ENCODE measurements at regions not wholly inside any gene's neighbourhood (a gene's known extent, or its start where the extent isn't known, plus 50 kb on each side); places are given as distances from the start of the nearest gene placed in this dataset.

DNA sequence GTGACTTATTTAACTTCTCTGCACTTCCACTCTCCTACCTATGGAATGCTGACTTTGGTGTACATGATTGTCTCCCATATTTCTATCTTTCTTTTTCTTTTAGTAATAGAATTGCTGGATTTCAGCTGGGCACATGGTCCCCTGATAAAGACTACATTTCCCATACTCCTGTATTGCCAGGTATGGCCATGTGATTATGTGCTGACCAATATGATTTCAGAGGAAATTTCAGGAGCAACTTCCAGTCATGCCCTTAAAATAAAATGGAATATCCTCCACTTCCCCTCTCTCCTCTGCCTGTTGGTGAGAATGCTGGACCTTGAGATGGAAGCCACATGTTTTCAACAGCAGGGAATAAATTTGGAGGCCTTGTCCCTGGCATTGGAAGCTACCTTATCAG is 130.7 kb upstream of the IGSF21 start:
- no peak for TF ChIP-seq CTCF (IDR thresholded peaks at IDR 0.05; ENCODE audit: low read depth, low read length)
- TF ChIP-seq POLR2A (IDR thresholded peaks at IDR 0.05; ENCODE audit: extremely low read depth, insufficient read length), result no peak
- TF ChIP-seq MYC (IDR thresholded peaks at IDR 0.05; ENCODE audit: low read depth, low read length), result no peak
- no peak for TF ChIP-seq MAX (IDR thresholded peaks at IDR 0.05; ENCODE audit: low read depth, low read length)
